SK-N-SH (cell line): ENCODE measurements at regions not wholly inside any gene's neighbourhood (a gene's known extent, or its start where the extent isn't known, plus 50 kb on each side); places are given as distances from the start of the nearest gene placed in this dataset.

Source experiments
- MEF2A ChIP-seq: IDR thresholded peaks from 2 replicates; pipeline ENCODE4 v1.4.0; 2012; ENCODE audit warnings: low read depth, borderline replicate concordance
- TF ChIP-seq, protein P1 (sequence below): fragments of 200-600 bp; sonication (generic); IDR thresholded peaks from 2 replicates; pipeline ENCODE4 v1.6.1; 2017; ENCODE audit warnings: antibody characterized with exemption, mild to moderate bottlenecking, moderate library complexity
- TF ChIP-seq, protein P2 (sequence below): IDR thresholded peaks from 2 replicates; pipeline ENCODE4 v1.4.0; 2012; ENCODE audit warnings: low read depth, borderline replicate concordance

DNA sequence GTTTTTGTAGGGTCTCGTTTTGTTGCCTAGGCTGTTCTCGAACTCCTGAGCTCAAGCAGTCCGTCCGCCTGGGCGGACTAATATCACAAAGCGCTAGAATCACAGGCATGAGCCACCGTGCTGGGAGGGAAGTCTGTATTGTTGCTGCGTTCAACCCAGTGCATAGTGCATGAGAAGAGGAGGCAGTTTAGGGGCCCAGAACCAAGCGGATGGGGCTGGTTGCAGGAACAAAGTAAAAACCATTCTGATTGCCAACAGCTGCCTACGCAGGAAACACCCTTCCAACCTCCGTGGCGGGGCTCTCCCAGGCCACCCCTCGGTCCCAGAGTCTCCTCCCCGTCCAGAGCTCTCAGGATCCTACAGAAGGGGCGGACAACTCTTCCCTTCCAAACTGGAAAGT is 87.1 kb downstream of the ANXA2R start:
- no peak for TF ChIP-seq MEF2A
- TF ChIP-seq, protein P1, sequence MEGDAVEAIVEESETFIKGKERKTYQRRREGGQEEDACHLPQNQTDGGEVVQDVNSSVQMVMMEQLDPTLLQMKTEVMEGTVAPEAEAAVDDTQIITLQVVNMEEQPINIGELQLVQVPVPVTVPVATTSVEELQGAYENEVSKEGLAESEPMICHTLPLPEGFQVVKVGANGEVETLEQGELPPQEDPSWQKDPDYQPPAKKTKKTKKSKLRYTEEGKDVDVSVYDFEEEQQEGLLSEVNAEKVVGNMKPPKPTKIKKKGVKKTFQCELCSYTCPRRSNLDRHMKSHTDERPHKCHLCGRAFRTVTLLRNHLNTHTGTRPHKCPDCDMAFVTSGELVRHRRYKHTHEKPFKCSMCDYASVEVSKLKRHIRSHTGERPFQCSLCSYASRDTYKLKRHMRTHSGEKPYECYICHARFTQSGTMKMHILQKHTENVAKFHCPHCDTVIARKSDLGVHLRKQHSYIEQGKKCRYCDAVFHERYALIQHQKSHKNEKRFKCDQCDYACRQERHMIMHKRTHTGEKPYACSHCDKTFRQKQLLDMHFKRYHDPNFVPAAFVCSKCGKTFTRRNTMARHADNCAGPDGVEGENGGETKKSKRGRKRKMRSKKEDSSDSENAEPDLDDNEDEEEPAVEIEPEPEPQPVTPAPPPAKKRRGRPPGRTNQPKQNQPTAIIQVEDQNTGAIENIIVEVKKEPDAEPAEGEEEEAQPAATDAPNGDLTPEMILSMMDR: no peak
- TF ChIP-seq, protein P2, sequence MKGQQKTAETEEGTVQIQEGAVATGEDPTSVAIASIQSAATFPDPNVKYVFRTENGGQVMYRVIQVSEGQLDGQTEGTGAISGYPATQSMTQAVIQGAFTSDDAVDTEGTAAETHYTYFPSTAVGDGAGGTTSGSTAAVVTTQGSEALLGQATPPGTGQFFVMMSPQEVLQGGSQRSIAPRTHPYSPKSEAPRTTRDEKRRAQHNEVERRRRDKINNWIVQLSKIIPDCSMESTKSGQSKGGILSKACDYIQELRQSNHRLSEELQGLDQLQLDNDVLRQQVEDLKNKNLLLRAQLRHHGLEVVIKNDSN: no peak
